ENCODE measurements at regions not wholly inside any gene's neighbourhood (a gene's known extent, or its start where the extent isn't known, plus 50 kb on each side); places are given as distances from the start of the nearest gene placed in this dataset.
"Not testable (repeated sequence)": the region's sequence is repeated elsewhere in the genome, so short reads cannot be mapped to it uniquely, and the experiment has no call there.

- not testable (repeated sequence) for DNase-seq (ENCODE audit: low spot score)
These were observed 57.3 kb upstream of the HS3ST3A1 start for GRCh38 chr17:13659051-13659450.

- no peak for DNase-seq (ENCODE audit: low spot score)
These were observed 64.3 kb upstream of the HS3ST3A1 start for GRCh38 chr17:13665872-13666635.

GRCh38 chr17:13671341-13671740 is 69.6 kb upstream of the HS3ST3A1 start:
- no peak for DNase-seq (ENCODE audit: low spot score)

GRCh38 chr17:13671771-13672170 is 70.0 kb upstream of the HS3ST3A1 start:
- no peak for DNase-seq (ENCODE audit: low spot score)

GRCh38 chr17:13678361-13678760 is 76.6 kb upstream of the HS3ST3A1 start:
- no peak for DNase-seq (ENCODE audit: low spot score)

GRCh38 chr17:13678841-13679240 is 77.1 kb upstream of the HS3ST3A1 start:
- DNase-seq (ENCODE audit: low spot score): no peak

- no peak for DNase-seq (ENCODE audit: low spot score)
These were observed 87.0 kb upstream of the HS3ST3A1 start for GRCh38 chr17:13688716-13689115.

GRCh38 chr17:13690806-13691205 is 89.1 kb upstream of the HS3ST3A1 start:
- DNase-seq (ENCODE audit: low spot score): no peak

GRCh38 chr17:13694934-13695333 is 93.2 kb upstream of the HS3ST3A1 start:
- DNase-seq (ENCODE audit: low spot score): no peak

- no peak for DNase-seq (ENCODE audit: low spot score)
These were observed 97.1 kb upstream of the HS3ST3A1 start for GRCh38 chr17:13698832-13699231.

- no peak for DNase-seq (ENCODE audit: low spot score)
These were observed 97.5 kb upstream of the HS3ST3A1 start for GRCh38 chr17:13699261-13699660.

GRCh38 chr17:13702266-13702665 is 100.5 kb upstream of the HS3ST3A1 start:
- no peak for DNase-seq (ENCODE audit: low spot score)

- no peak for DNase-seq (ENCODE audit: low spot score)
These were observed 102.6 kb upstream of the HS3ST3A1 start for GRCh38 chr17:13704333-13704732.

- DNase-seq (ENCODE audit: low spot score): no peak
These were observed 103.5 kb upstream of the HS3ST3A1 start for GRCh38 chr17:13705221-13705620.

- DNase-seq (ENCODE audit: low spot score): no peak
These were observed 120.0 kb upstream of the HS3ST3A1 start for GRCh38 chr17:13721705-13722104.

GRCh38 chr17:13725288-13725990 is 123.7 kb upstream of the HS3ST3A1 start:
- DNase-seq (ENCODE audit: low spot score): no peak

- no peak for DNase-seq (ENCODE audit: low spot score)
These were observed 125.9 kb upstream of the HS3ST3A1 start for GRCh38 chr17:13727441-13728171.

GRCh38 chr17:13728781-13729180 is 127.1 kb upstream of the HS3ST3A1 start:
- DNase-seq (ENCODE audit: low spot score): no peak

GRCh38 chr17:13729466-13730134 is 127.9 kb upstream of the HS3ST3A1 start:
- DNase-seq (ENCODE audit: low spot score): no peak

- DNase-seq (ENCODE audit: low spot score): no peak
These were observed 133.2 kb upstream of the HS3ST3A1 start for GRCh38 chr17:13734880-13735279.

GRCh38 chr17:13735444-13735843 is 133.7 kb upstream of the HS3ST3A1 start:
- no peak for DNase-seq (ENCODE audit: low spot score)

GRCh38 chr17:13735861-13736260 is 134.1 kb upstream of the HS3ST3A1 start:
- DNase-seq (ENCODE audit: low spot score): no peak
